A549 (cell line): ENCODE measurements at regions not wholly inside any gene's neighbourhood (a gene's known extent, or its start where the extent isn't known, plus 50 kb on each side); places are given as distances from the start of the nearest gene placed in this dataset.

Experiments
- ATAC-seq, 2 experiments: fragments of 200-7000 bp in 1 of 2; fragments of >200 bp in 1 of 2; cut with Nextera tagmentation in 1 of 2; cut with Tn5 transposase in 1 of 2; 3 replicates each; pipeline versions ENCODE4 v1.8.0 to v1.9.1; 2018 to 2020; ENCODE audit warnings: mild to moderate bottlenecking in 1 of 2, moderate library complexity in 1 of 2
- CTCF ChIA-PET: fragments of 300-600 bp; sonication (Branson Sonifier 250); formaldehyde crosslinking; extraction: SDS; loops from one replicate; lab custom pipeline; 2021; ENCODE audit warnings: antibody characterized with exemption, inconsistent platforms; lab: Yijun Ruan, JAX
- POLR2A ChIA-PET: fragments of 350-600 bp; formaldehyde crosslinking; extraction: SDS; loops from one replicate; lab custom pipeline; 2021; ENCODE audit warnings: antibody characterized with exemption, inconsistent platforms; lab: Yijun Ruan, JAX
- DNase-seq, 2 experiments: peaks; one replicate each; pipeline versions ENCODE4 v3.0.0 to v3.0.0-alpha.2; 2011 to 2016; ENCODE audit warnings: low read depth in 1 of 2, low spot score in 1 of 2
- FAIRE-seq: peaks from 2 replicates; lab custom pipeline; 2011; peaks lifted over from hg19 to GRCh38; lab: Jason Lieb, UNC
- H3K27ac ChIP-seq, 2 experiments: fragments of >200 bp; sonication (Bioruptor Twin); formaldehyde crosslinking; 3 replicates each; pipeline ENCODE4 v1.5.1; 2016 to 2017
- H3K4me1 ChIP-seq: fragments of >200 bp; sonication (Bioruptor Twin); formaldehyde crosslinking; 3 replicates; pipeline ENCODE4 v1.6.1; 2016
- H3K4me2 ChIP-seq: fragments of >200 bp; sonication (Bioruptor Twin); formaldehyde crosslinking; 3 replicates; pipeline ENCODE4 v1.6.1; 2016
- H3K4me3 ChIP-seq: fragments of >200 bp; sonication (Bioruptor Twin); formaldehyde crosslinking; 3 replicates; pipeline ENCODE4 v1.5.1; 2016
- H3K9me3 ChIP-seq: fragments of >200 bp; sonication (Bioruptor Twin); formaldehyde crosslinking; 3 replicates; pipeline ENCODE4 v1.6.1; 2016
- CHD4 ChIP-seq: fragments of 200-600 bp; sonication (generic); IDR thresholded peaks from 2 replicates; pipeline ENCODE4 v1.6.1; 2016; ENCODE audit warnings: antibody characterized with exemption, mild to moderate bottlenecking, borderline replicate concordance
- EHF ChIP-seq: fragments of 250-450 bp; sonication (Bioruptor Pico); IDR thresholded peaks from 2 replicates; pipeline ENCODE4 v1.5.0; 2020; ENCODE audit warnings: mild to moderate bottlenecking
- EP300 ChIP-seq, 2 experiments: fragments of >200 bp; sonication (Bioruptor Twin); formaldehyde crosslinking; IDR thresholded peaks; 2 replicates in 1 of 2; 3 replicates in 1 of 2; pipeline ENCODE4 v1.6.1; 2016 to 2017
- ESRRA ChIP-seq: fragments of 150-350 bp; IDR thresholded peaks from 2 replicates; pipeline ENCODE4 v1.6.1; 2014; ENCODE audit warnings: mild to moderate bottlenecking, low read length, borderline replicate concordance
- FOSB ChIP-seq: fragments of 250-450 bp; sonication (Bioruptor Pico); IDR thresholded peaks from 2 replicates; pipeline ENCODE4 v1.5.0; 2020; ENCODE audit warnings: mild to moderate bottlenecking, moderate library complexity
- GATA3 ChIP-seq: IDR thresholded peaks from 2 replicates; pipeline ENCODE4 v1.6.1; 2012; ENCODE audit warnings: borderline replicate concordance
- HDAC2 ChIP-seq: fragments of 200-600 bp; sonication (generic); IDR thresholded peaks from 2 replicates; pipeline ENCODE4 v1.6.1; 2016
- HES2 ChIP-seq: fragments of >200 bp; sonication (Bioruptor Twin); formaldehyde crosslinking; IDR thresholded peaks from 2 replicates; pipeline ENCODE4 v1.6.1; 2016
- HEYL ChIP-seq: fragments of 250-450 bp; sonication (Bioruptor Pico); IDR thresholded peaks from 2 replicates; pipeline ENCODE4 v1.8.0; 2021; ENCODE audit warnings: mild to moderate bottlenecking, moderate library complexity
- HOXB5 ChIP-seq: fragments of 250-450 bp; sonication (Bioruptor Pico); IDR thresholded peaks from 2 replicates; pipeline ENCODE4 v1.5.0; 2020; ENCODE audit warnings: mild to moderate bottlenecking, moderate library complexity
- JUN ChIP-seq, 2 experiments: fragments of >200 bp; sonication (Bioruptor Twin); formaldehyde crosslinking; IDR thresholded peaks; 2 replicates in 1 of 2; 3 replicates in 1 of 2; pipeline ENCODE4 v1.6.1; 2016 to 2017
- JUNB ChIP-seq: fragments of >200 bp; sonication (Bioruptor Twin); formaldehyde crosslinking; IDR thresholded peaks from 2 replicates; pipeline ENCODE4 v1.6.1; 2016
- MAFK ChIP-seq: fragments of 450-650 bp; IDR thresholded peaks from 2 replicates; pipeline ENCODE4 v1.6.1; 2014; ENCODE audit not compliant: partially characterized antibody
- NPAS2 ChIP-seq: fragments of 250-450 bp; sonication (Bioruptor Pico); IDR thresholded peaks from 2 replicates; pipeline ENCODE4 v1.8.0; 2022; ENCODE audit warnings: mild to moderate bottlenecking, moderate library complexity, borderline replicate concordance
- PHF8 ChIP-seq: fragments of 200-600 bp; sonication (generic); IDR thresholded peaks from 2 replicates; pipeline ENCODE4 v1.6.1; 2016; ENCODE audit warnings: low read depth, mild to moderate bottlenecking, antibody characterized with exemption, moderate library complexity, borderline replicate concordance
- POLR2A ChIP-seq: IDR thresholded peaks from 2 replicates; pipeline ENCODE4 v1.6.1; 2012; ENCODE audit warnings: mild to moderate bottlenecking, low read length
- RAD21 ChIP-seq, 2 experiments: fragments of >200 bp in 1 of 2; sonication (Bioruptor Twin) in 1 of 2; formaldehyde crosslinking in 1 of 2; IDR thresholded peaks in 1 of 2; conservative IDR thresholded peaks in 1 of 2; 2 replicates in 1 of 2; 3 replicates in 1 of 2; pipeline ENCODE4 v1.6.1; 2012 to 2018; ENCODE audit warnings: inconsistent platforms in 1 of 2
- SMC3 ChIP-seq: fragments of >200 bp; sonication (Bioruptor Twin); formaldehyde crosslinking; IDR thresholded peaks from 3 replicates; pipeline ENCODE4 v1.6.1; 2018; ENCODE audit warnings: inconsistent platforms
- ZFP36 ChIP-seq: fragments of 450-650 bp; IDR thresholded peaks from 2 replicates; pipeline ENCODE4 v1.6.1; 2014; ENCODE audit warnings: borderline replicate concordance; ENCODE audit not compliant: partially characterized antibody
- ZNF302 ChIP-seq: fragments of 250-450 bp; sonication (Bioruptor Pico); IDR thresholded peaks from 2 replicates; pipeline ENCODE4 v1.9.0; 2021; ENCODE audit warnings: inconsistent platforms, mild to moderate bottlenecking, moderate library complexity
- ZSCAN20 ChIP-seq: fragments of 250-450 bp; sonication (Bioruptor Pico); IDR thresholded peaks from 2 replicates; pipeline ENCODE4 v1.8.0; 2022; ENCODE audit warnings: mild to moderate bottlenecking, moderate library complexity
- WGBS: methylation state at CpG from one replicate; pipeline ENCODE4 v1.1.6; 2017; ENCODE audit errors: missing lambda C conversion rate; 5-methylcytosine and 5-hydroxymethylcytosine counted together
- TF ChIP-seq, protein P1 (sequence below): fragments of 250-450 bp; sonication (Bioruptor Pico); IDR thresholded peaks from 2 replicates; pipeline ENCODE4 v1.5.0; 2021; ENCODE audit warnings: mild to moderate bottlenecking, moderate library complexity, borderline replicate concordance
- TF ChIP-seq, protein P2 (sequence below): fragments of 250-450 bp; sonication (Bioruptor Pico); IDR thresholded peaks from 2 replicates; pipeline ENCODE4 v1.5.0; 2020; ENCODE audit warnings: low read depth, mild to moderate bottlenecking, moderate library complexity
- TF ChIP-seq, protein P3 (sequence below): fragments of 150-350 bp; IDR thresholded peaks from 2 replicates; pipeline ENCODE4 v1.6.1; 2014; ENCODE audit warnings: low read depth, mild to moderate bottlenecking, low read length
- TF ChIP-seq, protein P4 (sequence below): IDR thresholded peaks from 2 replicates; pipeline ENCODE4 v1.6.1; 2012
- TF ChIP-seq, protein P5 (sequence below): fragments of >200 bp; sonication (Bioruptor Twin); formaldehyde crosslinking; IDR thresholded peaks from 3 replicates; pipeline ENCODE4 v1.6.1; 2016
- TF ChIP-seq, protein P6 (sequence below): fragments of 450-650 bp; IDR thresholded peaks from 2 replicates; pipeline ENCODE4 v1.6.1; 2014; ENCODE audit warnings: antibody characterized with exemption

- WGBS = 62% methylated on average over 3 of the region's 3 CpGs
- Histone ChIP-seq H3K4me1 (no peaks in the 10 kb centered on the region), H3K27ac (no peak overlapping the region), H3K9me3 (no peaks in the 10 kb centered on the region), H3K4me3 (no peak overlapping the region), H3K4me2 (no peak overlapping the region)
- ChIA-PET CTCF (no interaction called here), POLR2A (no interaction called here)
- no peak for DNase-seq
- no peak for ATAC-seq
- FAIRE-seq = no peak
- no peak for TF ChIP-seq EP300 (IDR thresholded peaks at IDR 0.05)
- no peak for TF ChIP-seq PHF8
- no peak for TF ChIP-seq HES2
- TF ChIP-seq, protein P1, sequence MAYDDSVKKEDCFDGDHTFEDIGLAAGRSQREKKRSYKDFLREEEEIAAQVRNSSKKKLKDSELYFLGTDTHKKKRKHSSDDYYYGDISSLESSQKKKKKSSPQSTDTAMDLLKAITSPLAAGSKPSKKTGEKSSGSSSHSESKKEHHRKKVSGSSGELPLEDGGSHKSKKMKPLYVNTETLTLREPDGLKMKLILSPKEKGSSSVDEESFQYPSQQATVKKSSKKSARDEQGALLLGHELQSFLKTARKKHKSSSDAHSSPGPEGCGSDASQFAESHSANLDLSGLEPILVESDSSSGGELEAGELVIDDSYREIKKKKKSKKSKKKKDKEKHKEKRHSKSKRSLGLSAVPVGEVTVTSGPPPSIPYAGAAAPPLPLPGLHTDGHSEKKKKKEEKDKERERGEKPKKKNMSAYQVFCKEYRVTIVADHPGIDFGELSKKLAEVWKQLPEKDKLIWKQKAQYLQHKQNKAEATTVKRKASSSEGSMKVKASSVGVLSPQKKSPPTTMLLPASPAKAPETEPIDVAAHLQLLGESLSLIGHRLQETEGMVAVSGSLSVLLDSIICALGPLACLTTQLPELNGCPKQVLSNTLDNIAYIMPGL = no peak
- no peak for TF ChIP-seq SMC3
- TF ChIP-seq ESRRA = no peak
- no peak for TF ChIP-seq JUN (IDR thresholded peaks at IDR 0.05)
- TF ChIP-seq GATA3 = no peak
- TF ChIP-seq HEYL = no peak
- TF ChIP-seq, protein P2, sequence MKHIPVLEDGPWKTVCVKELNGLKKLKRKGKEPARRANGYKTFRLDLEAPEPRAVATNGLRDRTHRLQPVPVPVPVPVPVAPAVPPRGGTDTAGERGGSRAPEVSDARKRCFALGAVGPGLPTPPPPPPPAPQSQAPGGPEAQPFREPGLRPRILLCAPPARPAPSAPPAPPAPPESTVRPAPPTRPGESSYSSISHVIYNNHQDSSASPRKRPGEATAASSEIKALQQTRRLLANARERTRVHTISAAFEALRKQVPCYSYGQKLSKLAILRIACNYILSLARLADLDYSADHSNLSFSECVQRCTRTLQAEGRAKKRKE (CRISPR knock-in tag) = no peak
- TF ChIP-seq HOXB5 = no peak
- no peak for TF ChIP-seq HDAC2
- TF ChIP-seq, protein P3, sequence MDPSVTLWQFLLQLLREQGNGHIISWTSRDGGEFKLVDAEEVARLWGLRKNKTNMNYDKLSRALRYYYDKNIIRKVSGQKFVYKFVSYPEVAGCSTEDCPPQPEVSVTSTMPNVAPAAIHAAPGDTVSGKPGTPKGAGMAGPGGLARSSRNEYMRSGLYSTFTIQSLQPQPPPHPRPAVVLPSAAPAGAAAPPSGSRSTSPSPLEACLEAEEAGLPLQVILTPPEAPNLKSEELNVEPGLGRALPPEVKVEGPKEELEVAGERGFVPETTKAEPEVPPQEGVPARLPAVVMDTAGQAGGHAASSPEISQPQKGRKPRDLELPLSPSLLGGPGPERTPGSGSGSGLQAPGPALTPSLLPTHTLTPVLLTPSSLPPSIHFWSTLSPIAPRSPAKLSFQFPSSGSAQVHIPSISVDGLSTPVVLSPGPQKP = no peak
- no peak for TF ChIP-seq POLR2A
- no peak for TF ChIP-seq NPAS2 (CRISPR knock-in tag)
- no peak for TF ChIP-seq ZSCAN20 (CRISPR knock-in tag)
- no peak for TF ChIP-seq MAFK
- TF ChIP-seq EHF = no peak
- TF ChIP-seq, protein P4, sequence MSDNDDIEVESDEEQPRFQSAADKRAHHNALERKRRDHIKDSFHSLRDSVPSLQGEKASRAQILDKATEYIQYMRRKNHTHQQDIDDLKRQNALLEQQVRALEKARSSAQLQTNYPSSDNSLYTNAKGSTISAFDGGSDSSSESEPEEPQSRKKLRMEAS = no peak
- TF ChIP-seq ZNF302 = no peak
Observed at GRCh38 chr3:168958466-168958865, 705.0 kb downstream of the MECOM start.

GRCh38 chr3:168956076-168956475, 707.4 kb downstream of the MECOM start:
- ChIA-PET POLR2A (no interaction called here), CTCF (no interaction called here)
- no peak overlapping the region for H3K4me2 ChIP-seq
- DNase-seq = no peak
- H3K4me3 ChIP-seq = no peak overlapping the region
- FAIRE-seq = no peak
- no peaks in the 10 kb centered on the region for H3K4me1 ChIP-seq
- TF ChIP-seq, protein P5, sequence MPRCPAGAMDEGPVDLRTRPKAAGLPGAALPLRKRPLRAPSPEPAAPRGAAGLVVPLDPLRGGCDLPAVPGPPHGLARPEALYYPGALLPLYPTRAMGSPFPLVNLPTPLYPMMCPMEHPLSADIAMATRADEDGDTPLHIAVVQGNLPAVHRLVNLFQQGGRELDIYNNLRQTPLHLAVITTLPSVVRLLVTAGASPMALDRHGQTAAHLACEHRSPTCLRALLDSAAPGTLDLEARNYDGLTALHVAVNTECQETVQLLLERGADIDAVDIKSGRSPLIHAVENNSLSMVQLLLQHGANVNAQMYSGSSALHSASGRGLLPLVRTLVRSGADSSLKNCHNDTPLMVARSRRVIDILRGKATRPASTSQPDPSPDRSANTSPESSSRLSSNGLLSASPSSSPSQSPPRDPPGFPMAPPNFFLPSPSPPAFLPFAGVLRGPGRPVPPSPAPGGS = no peak
- no peak for TF ChIP-seq CHD4
- TF ChIP-seq HOXB5 = no peak
- TF ChIP-seq, protein P6, sequence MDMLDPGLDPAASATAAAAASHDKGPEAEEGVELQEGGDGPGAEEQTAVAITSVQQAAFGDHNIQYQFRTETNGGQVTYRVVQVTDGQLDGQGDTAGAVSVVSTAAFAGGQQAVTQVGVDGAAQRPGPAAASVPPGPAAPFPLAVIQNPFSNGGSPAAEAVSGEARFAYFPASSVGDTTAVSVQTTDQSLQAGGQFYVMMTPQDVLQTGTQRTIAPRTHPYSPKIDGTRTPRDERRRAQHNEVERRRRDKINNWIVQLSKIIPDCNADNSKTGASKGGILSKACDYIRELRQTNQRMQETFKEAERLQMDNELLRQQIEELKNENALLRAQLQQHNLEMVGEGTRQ = no peak
- TF ChIP-seq JUNB = no peak
- TF ChIP-seq RAD21 (conservative IDR thresholded peaks at IDR 0.05 in 1 of 2, IDR thresholded peaks at IDR 0.05 in 1 of 2) = no peak
- TF ChIP-seq ZSCAN20 (CRISPR knock-in tag) = no peak
- TF ChIP-seq ZFP36 = no peak
- no peak for TF ChIP-seq FOSB (CRISPR knock-in tag)
- TF ChIP-seq, all 56 proteins: peak for 0
- no peak for ATAC-seq
- H3K27ac ChIP-seq = no peak overlapping the region
- no peaks in the 10 kb centered on the region for H3K9me3 ChIP-seq
- 54% methylated on average over 8 of the region's 8 CpGs for WGBS
